ENCODE measurements at regions not wholly inside any gene's neighbourhood (a gene's known extent, or its start where the extent isn't known, plus 50 kb on each side); places are given as distances from the start of the nearest gene placed in this dataset.

GRCh38 chr2:158741625-158742024 lies 53.5 kb upstream of the DAPL1 start (continued):
- no peak for TF ChIP-seq AFF4 (CRISPR knock-in tag; IDR thresholded peaks at IDR 0.05; ENCODE audit: borderline replicate concordance)
- TF ChIP-seq MLX (CRISPR knock-in tag; IDR thresholded peaks at IDR 0.05) = no peak
- TF ChIP-seq NR1H2 (CRISPR knock-in tag; IDR thresholded peaks at IDR 0.05) = no peak
- TF ChIP-seq SP1 (CRISPR knock-in tag; conservative IDR thresholded peaks at IDR 0.05) = no peak
- TF ChIP-seq TEAD1 (CRISPR knock-in tag; IDR thresholded peaks at IDR 0.05) = no peak
- TF ChIP-seq MXD4 (CRISPR knock-in tag; IDR thresholded peaks at IDR 0.05; ENCODE audit: borderline replicate concordance) = no peak
- no peak for TF ChIP-seq ZBTB21 (CRISPR knock-in tag; IDR thresholded peaks at IDR 0.05; ENCODE audit: borderline replicate concordance)
- TF ChIP-seq TEAD4 (CRISPR knock-in tag; IDR thresholded peaks at IDR 0.05) = no peak
- no peak for TF ChIP-seq JUN (CRISPR knock-in tag; IDR thresholded peaks at IDR 0.05)
- TF ChIP-seq FOXP1 (CRISPR knock-in tag; IDR thresholded peaks at IDR 0.05; ENCODE audit: borderline replicate concordance) = no peak
- TF ChIP-seq GRHL2 (CRISPR knock-in tag; IDR thresholded peaks at IDR 0.05; ENCODE audit: insufficient replicate concordance, severe bottlenecking) = no peak

DNA sequence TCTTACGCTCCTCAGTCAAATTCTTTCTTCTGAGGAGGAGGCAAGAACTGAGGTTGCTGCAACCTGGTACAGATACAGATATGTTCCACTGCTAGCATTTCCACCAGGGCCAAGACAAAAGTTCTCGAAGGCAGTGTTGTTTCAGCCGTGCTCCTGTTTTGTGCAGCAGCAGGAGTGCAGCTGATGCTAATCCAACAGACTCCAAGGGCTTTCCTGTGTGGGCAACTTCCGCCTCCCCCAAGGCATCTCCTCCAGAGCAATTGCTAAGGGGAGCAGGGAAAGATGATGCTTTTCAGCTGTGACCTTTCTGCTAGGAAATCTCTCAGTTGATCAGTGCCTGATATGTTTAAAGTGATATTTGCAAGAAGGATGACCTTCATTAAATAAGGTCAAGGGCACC lies 52.6 kb upstream of the DAPL1 start:
- H3K36me3 Mint-ChIP-seq = no peaks in the 10 kb centered on the region
- ChIA-PET CTCF (interaction anchor here (4.3 to 8.1 kb wide), 3 partner anchors 13 to 709 kb away, joined by 52 to 132 read pairs (median 92); no protein-coding TSS in a partner anchor), POLR2A (no interaction called here)
- ATAC-seq = no peak
- no peak overlapping the region for H3K27ac Mint-ChIP-seq
- no peaks in the 10 kb centered on the region for H3K9me3 Mint-ChIP-seq
- TF ChIP-seq ZNF396 (CRISPR knock-in tag; IDR thresholded peaks at IDR 0.05; ENCODE audit: borderline replicate concordance) (no peak), OVOL2 (CRISPR knock-in tag; IDR thresholded peaks at IDR 0.05; ENCODE audit: borderline replicate concordance) (no peak), ZNF138 (CRISPR knock-in tag; conservative IDR thresholded peaks at IDR 0.05) (no peak), CDX4 (CRISPR knock-in tag; IDR thresholded peaks at IDR 0.05; ENCODE audit: borderline replicate concordance) (no peak), JAZF1 (CRISPR knock-in tag; IDR thresholded peaks at IDR 0.05) (no peak), NFATC4 (CRISPR knock-in tag; IDR thresholded peaks at IDR 0.05) (no peak), ZNF121 (CRISPR knock-in tag; IDR thresholded peaks at IDR 0.05) (no peak), ZNF317 (CRISPR knock-in tag; IDR thresholded peaks at IDR 0.05; ENCODE audit: borderline replicate concordance, low read depth) (no peak)
- TF ChIP-seq, protein P1, sequence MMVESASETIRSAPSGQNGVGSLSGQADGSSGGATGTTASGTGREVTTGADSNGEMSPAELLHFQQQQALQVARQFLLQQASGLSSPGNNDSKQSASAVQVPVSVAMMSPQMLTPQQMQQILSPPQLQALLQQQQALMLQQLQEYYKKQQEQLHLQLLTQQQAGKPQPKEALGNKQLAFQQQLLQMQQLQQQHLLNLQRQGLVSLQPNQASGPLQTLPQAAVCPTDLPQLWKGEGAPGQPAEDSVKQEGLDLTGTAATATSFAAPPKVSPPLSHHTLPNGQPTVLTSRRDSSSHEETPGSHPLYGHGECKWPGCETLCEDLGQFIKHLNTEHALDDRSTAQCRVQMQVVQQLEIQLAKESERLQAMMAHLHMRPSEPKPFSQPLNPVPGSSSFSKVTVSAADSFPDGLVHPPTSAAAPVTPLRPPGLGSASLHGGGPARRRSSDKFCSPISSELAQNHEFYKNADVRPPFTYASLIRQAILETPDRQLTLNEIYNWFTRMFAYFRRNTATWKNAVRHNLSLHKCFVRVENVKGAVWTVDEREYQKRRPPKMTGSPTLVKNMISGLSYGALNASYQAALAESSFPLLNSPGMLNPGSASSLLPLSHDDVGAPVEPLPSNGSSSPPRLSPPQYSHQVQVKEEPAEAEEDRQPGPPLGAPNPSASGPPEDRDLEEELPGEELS (CRISPR knock-in tag; IDR thresholded peaks at IDR 0.05) = no peak
- TF ChIP-seq, protein P2, sequence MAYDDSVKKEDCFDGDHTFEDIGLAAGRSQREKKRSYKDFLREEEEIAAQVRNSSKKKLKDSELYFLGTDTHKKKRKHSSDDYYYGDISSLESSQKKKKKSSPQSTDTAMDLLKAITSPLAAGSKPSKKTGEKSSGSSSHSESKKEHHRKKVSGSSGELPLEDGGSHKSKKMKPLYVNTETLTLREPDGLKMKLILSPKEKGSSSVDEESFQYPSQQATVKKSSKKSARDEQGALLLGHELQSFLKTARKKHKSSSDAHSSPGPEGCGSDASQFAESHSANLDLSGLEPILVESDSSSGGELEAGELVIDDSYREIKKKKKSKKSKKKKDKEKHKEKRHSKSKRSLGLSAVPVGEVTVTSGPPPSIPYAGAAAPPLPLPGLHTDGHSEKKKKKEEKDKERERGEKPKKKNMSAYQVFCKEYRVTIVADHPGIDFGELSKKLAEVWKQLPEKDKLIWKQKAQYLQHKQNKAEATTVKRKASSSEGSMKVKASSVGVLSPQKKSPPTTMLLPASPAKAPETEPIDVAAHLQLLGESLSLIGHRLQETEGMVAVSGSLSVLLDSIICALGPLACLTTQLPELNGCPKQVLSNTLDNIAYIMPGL (CRISPR knock-in tag; IDR thresholded peaks at IDR 0.05) = no peak
- TF ChIP-seq, protein P3, sequence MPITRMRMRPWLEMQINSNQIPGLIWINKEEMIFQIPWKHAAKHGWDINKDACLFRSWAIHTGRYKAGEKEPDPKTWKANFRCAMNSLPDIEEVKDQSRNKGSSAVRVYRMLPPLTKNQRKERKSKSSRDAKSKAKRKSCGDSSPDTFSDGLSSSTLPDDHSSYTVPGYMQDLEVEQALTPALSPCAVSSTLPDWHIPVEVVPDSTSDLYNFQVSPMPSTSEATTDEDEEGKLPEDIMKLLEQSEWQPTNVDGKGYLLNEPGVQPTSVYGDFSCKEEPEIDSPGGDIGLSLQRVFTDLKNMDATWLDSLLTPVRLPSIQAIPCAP (CRISPR knock-in tag; IDR thresholded peaks at IDR 0.05) = no peak
- DNase-seq (ENCODE audit: low spot score) = no peak
- H3K27me3 Mint-ChIP-seq (ENCODE audit: low read depth) = peaks cover 8% of the 10 kb centered on the region
- H3K4me1 Mint-ChIP-seq = peaks cover 23% of the 10 kb centered on the region
- H3K4me3 Mint-ChIP-seq = no peak overlapping the region
